NAMALWA (cell line): ENCODE measurements at regions not wholly inside any gene's neighbourhood (a gene's known extent, or its start where the extent isn't known, plus 50 kb on each side); places are given as distances from the start of the nearest gene placed in this dataset.

Source experiments
- DNase-seq: peaks from one replicate; pipeline ENCODE4 v3.0.0-alpha.2; 2015; ENCODE audit warnings: low spot score

DNA sequence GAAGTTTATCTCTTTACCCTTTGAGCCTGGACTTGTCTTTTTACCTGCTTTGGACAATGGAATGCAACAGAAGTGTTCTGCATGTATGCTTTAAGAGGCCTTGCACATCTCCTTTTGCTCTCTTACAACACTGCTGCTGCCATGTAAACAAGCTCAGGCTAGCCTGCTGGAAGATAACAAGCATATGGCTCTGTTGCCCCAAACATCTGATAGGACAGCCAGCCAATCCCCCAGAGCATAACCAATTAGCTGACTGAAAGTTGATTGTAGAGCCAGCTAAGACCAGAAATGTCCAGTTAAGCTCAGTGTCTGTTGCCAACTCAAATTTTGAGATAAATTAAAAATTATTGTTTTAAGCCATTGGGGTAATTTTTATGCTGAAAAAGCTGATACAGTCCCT is 510.6 kb upstream of the CNKSR2 start:
- no peak for DNase-seq

DNA sequence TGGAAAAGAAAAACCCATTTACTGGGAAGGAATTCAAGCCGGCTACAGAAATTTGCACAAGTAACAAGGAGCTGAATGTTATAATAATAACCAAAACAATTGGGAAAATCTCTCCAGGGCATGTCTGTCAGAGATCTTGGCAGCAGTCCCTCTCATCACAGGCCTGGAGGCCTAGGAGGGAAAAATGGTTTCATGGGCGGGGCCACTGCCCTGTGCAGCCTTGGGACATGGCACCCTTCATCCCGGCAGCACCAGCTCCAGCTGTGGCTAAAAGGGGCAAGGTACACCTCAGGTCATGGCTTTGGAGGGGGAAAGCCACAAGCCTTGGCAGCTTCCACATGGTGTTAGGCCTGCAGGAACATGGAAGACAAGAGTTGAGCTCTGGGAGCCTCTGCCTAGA is 513.1 kb upstream of the CNKSR2 start:
- no peak for DNase-seq

GRCh38 chrX:20857746-20858145 is 516.5 kb upstream of the CNKSR2 start:
- DNase-seq = no peak

GRCh38 chrX:20838477-20838876 is 535.7 kb upstream of the CNKSR2 start:
- DNase-seq = no peak

DNA sequence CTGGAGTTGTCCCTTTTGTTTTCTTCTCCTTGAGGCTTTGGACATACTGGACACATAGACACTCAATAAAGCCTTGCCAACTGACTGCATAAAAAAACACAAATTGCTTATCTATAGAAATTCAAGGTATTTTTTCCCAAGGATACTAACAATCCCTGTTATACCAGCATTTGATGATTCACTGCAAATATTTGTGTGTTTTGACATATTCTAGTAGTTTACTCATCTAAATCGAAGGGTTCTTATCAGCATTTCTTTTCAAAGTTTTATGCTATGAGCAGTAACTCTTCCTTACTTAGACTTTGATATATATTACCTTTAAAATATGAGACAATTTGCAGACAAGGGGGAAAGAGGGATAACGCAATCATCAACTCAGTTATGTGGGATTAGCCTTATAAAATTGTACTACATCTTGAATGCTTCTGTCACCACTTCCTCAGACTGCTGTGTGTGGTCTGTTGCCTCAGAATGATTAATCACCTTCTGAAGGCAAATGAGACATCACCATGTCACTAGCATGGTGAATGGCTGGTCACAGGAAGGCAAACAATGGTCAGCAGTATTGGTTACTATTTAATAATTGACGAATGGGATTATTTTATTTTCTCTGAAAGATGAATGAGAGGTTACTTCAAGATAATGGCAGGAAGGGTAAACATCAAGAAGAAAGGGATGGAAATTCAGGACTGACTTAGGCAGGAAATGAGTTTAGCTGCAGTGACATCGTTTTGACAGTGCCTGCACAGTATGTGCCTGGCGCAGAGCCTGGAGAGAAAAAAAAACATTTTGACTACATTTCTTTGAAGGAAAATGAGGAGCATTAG is 544.3 kb upstream of the CNKSR2 start:
- DNase-seq = no peak

DNA sequence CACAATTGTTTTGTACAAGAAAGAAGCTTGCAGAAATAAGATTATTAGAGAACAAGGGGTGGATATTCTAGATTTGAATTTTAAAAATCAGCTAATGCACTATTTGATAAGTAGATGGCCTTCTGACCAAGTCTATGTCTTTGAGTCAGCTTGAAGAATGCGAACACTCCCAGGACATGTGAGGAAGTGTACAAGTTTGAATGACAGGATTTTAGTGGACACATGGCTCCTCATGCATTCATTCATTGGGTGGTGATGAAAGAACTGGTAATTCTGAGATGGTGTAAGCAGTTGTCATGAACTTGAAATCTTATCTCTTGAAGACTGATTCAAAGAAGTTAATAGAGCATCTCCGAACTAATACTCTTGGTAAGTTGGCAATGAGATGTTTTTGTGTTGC is 548.2 kb upstream of the CNKSR2 start:
- DNase-seq = no peak

- DNase-seq = no peak
Measured at GRCh38 chrX:20803971-20804370, 537.3 kb upstream of the RPS6KA3 start.

GRCh38 chrX:20802036-20802435 is 535.3 kb upstream of the RPS6KA3 start:
- DNase-seq = no peak

- no peak for DNase-seq
Measured at GRCh38 chrX:20796450-20796849, 529.7 kb upstream of the RPS6KA3 start.

- no peak for DNase-seq
Measured at GRCh38 chrX:20789103-20789502, 522.4 kb upstream of the RPS6KA3 start.

- DNase-seq = no peak
Measured at GRCh38 chrX:20767346-20767745, 500.6 kb upstream of the RPS6KA3 start.

DNA sequence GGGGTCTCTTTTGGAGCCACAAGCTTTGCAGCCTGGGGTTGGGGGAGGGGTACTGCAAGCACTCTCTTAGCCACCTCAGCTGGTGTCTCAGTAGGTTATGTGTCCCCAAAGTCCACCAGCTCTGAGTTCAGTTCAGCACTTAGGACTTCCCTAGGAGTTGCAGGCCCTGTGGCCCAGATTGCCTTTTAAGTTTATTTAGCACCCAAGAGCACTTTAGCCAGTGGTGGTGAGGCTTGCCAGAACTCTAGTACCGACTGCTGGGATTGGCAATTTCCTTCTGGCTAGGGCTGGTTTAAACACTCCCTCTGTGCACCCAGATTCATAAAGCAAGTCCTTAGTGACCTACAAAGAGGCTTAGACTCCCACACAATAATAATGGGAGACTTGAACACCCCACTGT is 489.9 kb upstream of the RPS6KA3 start:
- DNase-seq = no peak

DNA sequence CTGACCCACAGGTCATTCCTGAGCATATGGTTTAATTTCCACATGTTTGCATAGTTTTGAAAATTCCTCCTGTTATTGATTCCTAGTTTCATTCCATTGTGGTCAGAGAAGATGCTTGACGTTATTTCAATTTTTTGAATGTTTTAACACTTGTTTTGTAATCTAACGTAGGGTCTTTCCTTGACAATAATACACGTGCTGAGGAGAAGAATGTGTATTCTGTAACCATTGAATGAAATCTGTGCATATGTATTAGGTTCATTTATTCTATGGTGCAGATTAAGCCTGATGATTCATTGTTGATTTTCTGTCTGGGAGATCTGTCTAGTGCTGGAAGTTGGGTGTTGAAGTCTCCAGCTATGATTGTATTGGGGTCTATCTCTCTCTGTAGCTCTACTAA is 486.4 kb upstream of the RPS6KA3 start:
- DNase-seq = no peak

- no peak for DNase-seq
Measured at GRCh38 chrX:20746690-20747089, 480.0 kb upstream of the RPS6KA3 start.

GRCh38 chrX:20743046-20743445 is 476.3 kb upstream of the RPS6KA3 start:
- no peak for DNase-seq

DNA sequence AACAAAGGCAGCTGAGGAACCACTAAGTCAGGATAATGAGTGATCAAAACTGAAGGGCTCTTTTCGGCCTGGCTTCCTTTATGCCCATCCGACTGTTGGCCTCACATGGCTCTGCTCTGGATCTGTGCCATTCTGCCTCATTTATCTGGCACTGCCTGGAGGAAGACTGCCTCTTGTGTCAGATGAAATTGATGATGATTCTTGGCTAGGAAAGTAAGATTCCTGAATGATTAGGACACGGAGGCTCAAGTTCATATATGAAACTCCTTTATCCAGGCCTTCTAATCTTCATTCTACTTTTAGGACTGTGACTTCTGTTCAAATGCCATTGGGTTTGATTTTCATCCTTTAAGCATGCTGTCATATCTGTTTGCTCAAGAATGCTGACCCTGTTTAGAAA is 475.4 kb upstream of the RPS6KA3 start:
- no peak for DNase-seq

GRCh38 chrX:20740443-20740842 is 473.7 kb upstream of the RPS6KA3 start:
- no peak for DNase-seq

- DNase-seq = no peak
Measured at GRCh38 chrX:20739038-20739745, 472.5 kb upstream of the RPS6KA3 start.

GRCh38 chrX:20729416-20729815 is 462.7 kb upstream of the RPS6KA3 start:
- DNase-seq = no peak

- no peak for DNase-seq
Measured at GRCh38 chrX:20727447-20727846, 460.7 kb upstream of the RPS6KA3 start.

- DNase-seq = no peak
Measured at GRCh38 chrX:20720954-20721626, 454.4 kb upstream of the RPS6KA3 start.

- no peak for DNase-seq
Measured at GRCh38 chrX:20718592-20719380, 452.1 kb upstream of the RPS6KA3 start.
